ENCODE measurements at regions not wholly inside any gene's neighbourhood (a gene's known extent, or its start where the extent isn't known, plus 50 kb on each side); places are given as distances from the start of the nearest gene placed in this dataset.

DNA sequence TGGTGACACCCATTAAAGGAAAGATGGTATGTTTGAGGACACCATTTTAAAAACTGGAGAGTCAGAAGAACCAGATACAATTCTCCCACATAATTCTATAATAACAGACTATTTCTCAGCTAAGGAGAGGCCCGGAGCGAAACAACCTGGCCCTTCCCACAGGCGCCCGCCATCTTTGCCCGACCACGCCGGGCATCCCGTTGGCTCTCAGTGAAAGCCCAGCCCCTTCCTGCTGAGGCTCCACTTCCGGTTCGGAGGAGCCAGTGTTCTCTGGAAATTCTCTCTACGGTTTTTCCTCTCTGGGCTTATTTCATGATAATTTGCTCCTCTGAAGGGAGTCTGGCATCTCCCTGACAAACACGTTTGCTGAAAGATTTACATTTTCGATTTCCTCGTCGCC lies 175.7 kb downstream of the AXIN2 start:
- Histone ChIP-seq H3K14ac (replicated peaks; ENCODE audit: low read depth, low read length) (no peak overlapping the region), H2AK5ac (ENCODE audit: low read depth, low read length) (no peak overlapping the region), H3K56ac (ENCODE audit: extremely low read depth, insufficient read depth, low read length) (no peak overlapping the region), H2AK9ac (replicated peaks; ENCODE audit: low read depth, low read length, poor library complexity) (no peak overlapping the region), H3K9ac (ENCODE audit: low read depth, low read length) (no peak overlapping the region), H2AFZ (replicated peaks; ENCODE audit: low read length, poor library complexity) (no peak overlapping the region), H2BK15ac (ENCODE audit: low read depth, low read length) (no peak overlapping the region), H3K9me3 (ENCODE audit: control insufficient read depth, insufficient read depth, low read length) (no peaks in the 10 kb centered on the region), H3K4me3 (ENCODE audit: insufficient read depth, low read depth, low read length) (no peak overlapping the region), H3K27me3 (ENCODE audit: control insufficient read depth, insufficient read depth, low read length) (peaks cover 5% of the 10 kb centered on the region; the same call in 1 of the 2 replicates), H3K79me1 (ENCODE audit: low read depth in 1 of 2, low read length in 2 of 2) (no peaks in the 10 kb centered on the region), H2BK5ac (ENCODE audit: low read depth, low read length, poor library complexity, severe bottlenecking) (no peak overlapping the region), H3K36me3 (ENCODE audit: control insufficient read depth, insufficient read depth, low read length) (no peaks in the 10 kb centered on the region), H3K18ac (ENCODE audit: low read depth, low read length) (no peak overlapping the region), H2BK20ac (ENCODE audit: low read depth, low read length) (no peak overlapping the region), H4K8ac (ENCODE audit: low read depth in 2 of 2, low read length in 2 of 2) (no peak overlapping the region), H3K23ac (ENCODE audit: low read depth, low read length) (no peak overlapping the region), H2BK120ac (ENCODE audit: low read depth, low read length) (no peak overlapping the region), H4K5ac (ENCODE audit: low read depth, low read length) (no peak overlapping the region), H4K20me1 (ENCODE audit: insufficient read depth, low read length) (no peaks in the 10 kb centered on the region), H3K4ac (ENCODE audit: low read depth, low read length) (no peak overlapping the region), H3K9me1 (ENCODE audit: insufficient read depth, low read length) (no peaks in the 10 kb centered on the region), H3K4me2 (ENCODE audit: low read depth, low read length) (no peak overlapping the region), H3K4me1 (ENCODE audit: control insufficient read depth, insufficient read depth, low read length) (peaks cover 3% of the 10 kb centered on the region; the same call in 1 of the 2 replicates), H4K91ac (ENCODE audit: insufficient read depth, low read depth, low read length) (no peak overlapping the region), H3K27ac (ENCODE audit: insufficient read depth, low read length) (no peak overlapping the region)
- CTCF ChIA-PET, result no interaction called here
- WGBS, 2 experiments (ENCODE audit: extremely low coverage in 2 of 2, insufficient read length in 1 of 2), result no CpG with 5 or more reads among the region's 15 CpGs
- no peak for TF ChIP-seq RFX5 (IDR thresholded peaks at IDR 0.05; ENCODE audit: low read depth, low read length)
- in situ Hi-C loops (cut with MboI; ENCODE audit: low sequenced_read_pairs) (no loop called here), intact Hi-C loops (cut with micrococcal nuclease) (no loop called here), dilution Hi-C loops (cut with HindIII; ENCODE audit: low sequenced_read_pairs, unreplicated experiment) (no loop called here)
- BruUV-seq (replicated peaks), result no TSS peak
- POLR2A ChIA-PET (ENCODE audit: unreplicated experiment), result no interaction called here
- DNase-seq (no peak), ATAC-seq (ENCODE audit: low read depth) (no peak)

Data from IMR-90 (cell line).